GM12878 (cell line): ENCODE measurements at regions not wholly inside any gene's neighbourhood (a gene's known extent, or its start where the extent isn't known, plus 50 kb on each side); places are given as distances from the start of the nearest gene placed in this dataset.

Source experiments
- ATAC-seq: fragments of 200-7000 bp; cut with Tn5 transposase; 3 replicates; pipeline ENCODE4 v1.9.1; 2020; ENCODE audit warnings: mild to moderate bottlenecking, moderate library complexity
- BruUV-seq: library from RNA; stranded (reverse); fragments of 400-500 nt; replicated peaks from 2 replicates; lab custom pipeline; 2021; lab: Mats Ljungman, UMichigan
- CTCF ChIA-PET: fragments of 300-600 bp; sonication (Branson Sonifier 250); formaldehyde crosslinking; extraction: SDS; loops from one replicate; lab custom pipeline; 2021; ENCODE audit warnings: inconsistent platforms; lab: Yijun Ruan, JAX
- POLR2A ChIA-PET: fragments of 350-600 bp; formaldehyde crosslinking; extraction: SDS; loops from one replicate; lab custom pipeline; 2021; ENCODE audit warnings: inconsistent platforms; lab: Charles Lee
- RAD21 ChIA-PET: fragments of 300-600 bp; sonication (Branson Sonifier 250); formaldehyde crosslinking; loops from one replicate; lab custom pipeline; 2023; ENCODE audit warnings: antibody characterized with exemption; ENCODE audit not compliant: unreplicated experiment; lab: Charles Lee
- SMC1A ChIA-PET: fragments of 300-600 bp; sonication (Branson Sonifier 250); formaldehyde crosslinking; loops from one replicate; lab custom pipeline; 2023; ENCODE audit not compliant: unreplicated experiment, uncharacterized antibody; lab: Charles Lee
- DNase-seq: peaks from one replicate; pipeline ENCODE4 v3.0.0-alpha.2; 2011; ENCODE audit warnings: low read depth, low spot score
- FAIRE-seq: peaks from 3 replicates; lab custom pipeline; 2011; peaks lifted over from hg19 to GRCh38; lab: Jason Lieb, UNC
- H2AFZ ChIP-seq: 2 replicates; pipeline ENCODE4 v1.6.0; 2011; ENCODE audit warnings: low read depth, low read length, control low read depth; ENCODE audit not compliant: control insufficient read depth
- H3K27ac ChIP-seq: 2 replicates; pipeline ENCODE4 v1.5.1; 2011; ENCODE audit warnings: control low read depth; ENCODE audit not compliant: control insufficient read depth, insufficient read depth
- H3K27me3 ChIP-seq, 2 experiments: replicated peaks in 1 of 2; 2 replicates each; pipeline versions ENCODE4 v1.6.0 to v1.6.1; 2011; ENCODE audit warnings: low read length in 1 of 2; ENCODE audit not compliant: control insufficient read depth in 2 of 2, insufficient read depth in 2 of 2
- H3K36me3 ChIP-seq, 2 experiments: 2 replicates each; pipeline ENCODE4 v1.5.1; 2011; ENCODE audit warnings: low read length in 1 of 2; ENCODE audit not compliant: control insufficient read depth in 2 of 2, insufficient read depth in 2 of 2
- H3K4me1 ChIP-seq: 2 replicates; pipeline ENCODE4 v1.6.1; 2011; ENCODE audit warnings: mild to moderate bottlenecking, low read length, moderate library complexity, mixed read lengths; ENCODE audit not compliant: control insufficient read depth, insufficient read depth
- H3K4me2 ChIP-seq: 2 replicates; pipeline ENCODE4 v1.6.0; 2011; ENCODE audit warnings: control low read depth; ENCODE audit not compliant: control insufficient read depth, insufficient read depth
- H3K4me3 ChIP-seq: fragments of 200-600 bp; sonication (generic); 2 replicates; pipeline ENCODE4 v1.5.1; 2016
- H3K79me2 ChIP-seq: 2 replicates; pipeline ENCODE4 v1.6.0; 2011; ENCODE audit warnings: low read length; ENCODE audit not compliant: control insufficient read depth, insufficient read depth
- H3K9ac ChIP-seq: 2 replicates; pipeline ENCODE4 v1.8.0; 2011; ENCODE audit warnings: low read length, control low read depth, mixed read lengths; ENCODE audit not compliant: control insufficient read depth, insufficient read depth
- H3K9me3 ChIP-seq: replicated peaks from 3 replicates; pipeline ENCODE4 v1.5.1; 2011; ENCODE audit warnings: mild to moderate bottlenecking, low read length; ENCODE audit not compliant: control insufficient read depth, insufficient read depth
- H4K20me1 ChIP-seq: 2 replicates; pipeline ENCODE4 v1.6.0; 2011; ENCODE audit not compliant: control insufficient read depth, insufficient read depth
- BRCA1 ChIP-seq: IDR thresholded peaks from 2 replicates; pipeline ENCODE4 v1.6.1; 2011; ENCODE audit warnings: low read depth, low read length, improper control_type of control experiment
- FOS ChIP-seq: IDR thresholded peaks from 3 replicates; pipeline ENCODE4 v1.6.1; 2011; ENCODE audit warnings: borderline replicate concordance; ENCODE audit not compliant: insufficient read length; ENCODE audit errors: extremely low read depth
- MTA2 ChIP-seq: fragments of 450-650 bp; IDR thresholded peaks from 2 replicates; pipeline ENCODE4 v1.6.1; 2016; ENCODE audit warnings: low read depth, mild to moderate bottlenecking, moderate library complexity
- NFYA ChIP-seq: IDR thresholded peaks from 2 replicates; pipeline ENCODE4 v1.6.1; 2011; ENCODE audit warnings: low read depth, mild to moderate bottlenecking, low read length, improper control_type of control experiment, borderline replicate concordance
- PAX8 ChIP-seq: fragments of 450-650 bp; IDR thresholded peaks from 2 replicates; pipeline ENCODE4 v1.6.1; 2017; ENCODE audit warnings: mild to moderate bottlenecking, moderate library complexity
- POU2F2 ChIP-seq: IDR thresholded peaks from 3 replicates; pipeline ENCODE4 v1.6.1; 2011; ENCODE audit warnings: low read depth, mild to moderate bottlenecking, low read length, borderline replicate concordance
- WGBS: methylation state at CpG from one replicate; pipeline ENCODE4 v1.1.6; 2016; ENCODE audit warnings: low lambda C conversion rate; ENCODE audit not compliant: insufficient replicate concordance, insufficient coverage; ENCODE audit errors: missing lambda C conversion rate; 5-methylcytosine and 5-hydroxymethylcytosine counted together
- in situ Hi-C: fragments of 300-500 bp; cut with MboI; formaldehyde crosslinking; loops from 9 replicates; pipeline ENCODE4 v1.14.3; 2018; ENCODE audit warnings: mixed read lengths
- intact Hi-C: fragments of 100-400 bp; cut with micrococcal nuclease; formaldehyde crosslinking; loops from one replicate; pipeline ENCODE4 v1.14.2; 2022; ENCODE audit not compliant: unreplicated experiment
- TF ChIP-seq, protein P1 (sequence below): fragments of 450-650 bp; IDR thresholded peaks from 2 replicates; pipeline ENCODE4 v1.6.1; 2017; ENCODE audit warnings: mild to moderate bottlenecking, moderate library complexity
- TF ChIP-seq, protein P2 (sequence below): IDR thresholded peaks from 2 replicates; pipeline ENCODE4 v1.6.1; 2012; ENCODE audit warnings: mild to moderate bottlenecking, low read depth, low read length
- TF ChIP-seq, protein P3 (sequence below): fragments of 450-650 bp; IDR thresholded peaks from 2 replicates; pipeline ENCODE4 v1.6.1; 2017; ENCODE audit warnings: mild to moderate bottlenecking
- TF ChIP-seq, protein P4 (sequence below): IDR thresholded peaks from 2 replicates; pipeline ENCODE4 v1.6.1; 2012; ENCODE audit warnings: low read depth, low read length, improper control_type of control experiment

DNA sequence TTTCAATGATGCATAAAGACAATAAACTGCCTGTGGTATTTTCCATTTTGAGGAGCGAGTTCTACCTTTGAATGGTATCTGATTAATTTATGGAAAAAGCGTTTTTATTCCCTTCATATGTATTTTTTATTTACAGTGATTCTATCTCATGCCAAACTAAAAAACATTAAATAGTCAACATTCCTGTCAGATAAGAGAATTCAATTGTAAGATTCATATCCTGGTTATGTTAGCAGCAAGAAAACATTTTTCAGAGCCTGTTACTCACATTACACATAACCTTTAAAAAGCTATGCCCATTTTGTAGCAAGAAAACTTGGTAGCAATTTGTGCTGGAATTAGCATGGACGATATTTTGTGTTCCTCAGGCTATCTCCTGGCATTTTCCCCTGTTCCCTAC, 55.1 kb upstream of the PRLR start:
- Histone ChIP-seq H3K4me3 (no peak overlapping the region), H3K79me2 (no peaks in the 10 kb centered on the region), H3K9me3 (no peaks in the 10 kb centered on the region), H3K27ac (no peak overlapping the region), H4K20me1 (no peaks in the 10 kb centered on the region), H3K4me2 (no peak overlapping the region), H2AFZ (no peak overlapping the region), H3K27me3 (no peaks in the 10 kb centered on the region), H3K9ac (no peak overlapping the region), H3K4me1 (no peaks in the 10 kb centered on the region), H3K36me3 (no peaks in the 10 kb centered on the region)
- SMC1A ChIA-PET, result interaction anchor here (1.2 kb wide), 1 partner anchor 14 kb away, joined by 3 read pairs; no protein-coding TSS in a partner anchor
- WGBS, result 1% methylated on average over 3 of the region's 3 CpGs
- no peak for DNase-seq
- FAIRE-seq, result no peak
- RAD21 ChIA-PET, result no interaction called here
- no peak for ATAC-seq
- CTCF ChIA-PET, result interaction anchor here (1.0 kb wide), 1 partner anchor 10 kb away, joined by 3 read pairs; no protein-coding TSS in a partner anchor
- TF ChIP-seq POU2F2 (no peak), FOS (no peak), MTA2 (no peak), PAX8 (no peak), BRCA1 (no peak), NFYA (no peak)
- TF ChIP-seq, protein P1, sequence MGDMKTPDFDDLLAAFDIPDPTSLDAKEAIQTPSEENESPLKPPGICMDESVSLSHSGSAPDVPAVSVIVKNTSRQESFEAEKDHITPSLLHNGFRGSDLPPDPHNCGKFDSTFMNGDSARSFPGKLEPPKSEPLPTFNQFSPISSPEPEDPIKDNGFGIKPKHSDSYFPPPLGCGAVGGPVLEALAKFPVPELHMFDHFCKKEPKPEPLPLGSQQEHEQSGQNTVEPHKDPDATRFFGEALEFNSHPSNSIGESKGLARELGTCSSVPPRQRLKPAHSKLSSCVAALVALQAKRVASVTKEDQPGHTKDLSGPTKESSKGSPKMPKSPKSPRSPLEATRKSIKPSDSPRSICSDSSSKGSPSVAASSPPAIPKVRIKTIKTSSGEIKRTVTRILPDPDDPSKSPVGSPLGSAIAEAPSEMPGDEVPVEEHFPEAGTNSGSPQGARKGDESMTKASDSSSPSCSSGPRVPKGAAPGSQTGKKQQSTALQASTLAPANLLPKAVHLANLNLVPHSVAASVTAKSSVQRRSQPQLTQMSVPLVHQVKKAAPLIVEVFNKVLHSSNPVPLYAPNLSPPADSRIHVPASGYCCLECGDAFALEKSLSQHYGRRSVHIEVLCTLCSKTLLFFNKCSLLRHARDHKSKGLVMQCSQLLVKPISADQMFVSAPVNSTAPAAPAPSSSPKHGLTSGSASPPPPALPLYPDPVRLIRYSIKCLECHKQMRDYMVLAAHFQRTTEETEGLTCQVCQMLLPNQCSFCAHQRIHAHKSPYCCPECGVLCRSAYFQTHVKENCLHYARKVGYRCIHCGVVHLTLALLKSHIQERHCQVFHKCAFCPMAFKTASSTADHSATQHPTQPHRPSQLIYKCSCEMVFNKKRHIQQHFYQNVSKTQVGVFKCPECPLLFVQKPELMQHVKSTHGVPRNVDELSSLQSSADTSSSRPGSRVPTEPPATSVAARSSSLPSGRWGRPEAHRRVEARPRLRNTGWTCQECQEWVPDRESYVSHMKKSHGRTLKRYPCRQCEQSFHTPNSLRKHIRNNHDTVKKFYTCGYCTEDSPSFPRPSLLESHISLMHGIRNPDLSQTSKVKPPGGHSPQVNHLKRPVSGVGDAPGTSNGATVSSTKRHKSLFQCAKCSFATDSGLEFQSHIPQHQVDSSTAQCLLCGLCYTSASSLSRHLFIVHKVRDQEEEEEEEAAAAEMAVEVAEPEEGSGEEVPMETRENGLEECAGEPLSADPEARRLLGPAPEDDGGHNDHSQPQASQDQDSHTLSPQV, result no peak
- TF ChIP-seq, protein P2, sequence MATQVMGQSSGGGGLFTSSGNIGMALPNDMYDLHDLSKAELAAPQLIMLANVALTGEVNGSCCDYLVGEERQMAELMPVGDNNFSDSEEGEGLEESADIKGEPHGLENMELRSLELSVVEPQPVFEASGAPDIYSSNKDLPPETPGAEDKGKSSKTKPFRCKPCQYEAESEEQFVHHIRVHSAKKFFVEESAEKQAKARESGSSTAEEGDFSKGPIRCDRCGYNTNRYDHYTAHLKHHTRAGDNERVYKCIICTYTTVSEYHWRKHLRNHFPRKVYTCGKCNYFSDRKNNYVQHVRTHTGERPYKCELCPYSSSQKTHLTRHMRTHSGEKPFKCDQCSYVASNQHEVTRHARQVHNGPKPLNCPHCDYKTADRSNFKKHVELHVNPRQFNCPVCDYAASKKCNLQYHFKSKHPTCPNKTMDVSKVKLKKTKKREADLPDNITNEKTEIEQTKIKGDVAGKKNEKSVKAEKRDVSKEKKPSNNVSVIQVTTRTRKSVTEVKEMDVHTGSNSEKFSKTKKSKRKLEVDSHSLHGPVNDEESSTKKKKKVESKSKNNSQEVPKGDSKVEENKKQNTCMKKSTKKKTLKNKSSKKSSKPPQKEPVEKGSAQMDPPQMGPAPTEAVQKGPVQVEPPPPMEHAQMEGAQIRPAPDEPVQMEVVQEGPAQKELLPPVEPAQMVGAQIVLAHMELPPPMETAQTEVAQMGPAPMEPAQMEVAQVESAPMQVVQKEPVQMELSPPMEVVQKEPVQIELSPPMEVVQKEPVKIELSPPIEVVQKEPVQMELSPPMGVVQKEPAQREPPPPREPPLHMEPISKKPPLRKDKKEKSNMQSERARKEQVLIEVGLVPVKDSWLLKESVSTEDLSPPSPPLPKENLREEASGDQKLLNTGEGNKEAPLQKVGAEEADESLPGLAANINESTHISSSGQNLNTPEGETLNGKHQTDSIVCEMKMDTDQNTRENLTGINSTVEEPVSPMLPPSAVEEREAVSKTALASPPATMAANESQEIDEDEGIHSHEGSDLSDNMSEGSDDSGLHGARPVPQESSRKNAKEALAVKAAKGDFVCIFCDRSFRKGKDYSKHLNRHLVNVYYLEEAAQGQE, result no peak
- TF ChIP-seq, protein P3, sequence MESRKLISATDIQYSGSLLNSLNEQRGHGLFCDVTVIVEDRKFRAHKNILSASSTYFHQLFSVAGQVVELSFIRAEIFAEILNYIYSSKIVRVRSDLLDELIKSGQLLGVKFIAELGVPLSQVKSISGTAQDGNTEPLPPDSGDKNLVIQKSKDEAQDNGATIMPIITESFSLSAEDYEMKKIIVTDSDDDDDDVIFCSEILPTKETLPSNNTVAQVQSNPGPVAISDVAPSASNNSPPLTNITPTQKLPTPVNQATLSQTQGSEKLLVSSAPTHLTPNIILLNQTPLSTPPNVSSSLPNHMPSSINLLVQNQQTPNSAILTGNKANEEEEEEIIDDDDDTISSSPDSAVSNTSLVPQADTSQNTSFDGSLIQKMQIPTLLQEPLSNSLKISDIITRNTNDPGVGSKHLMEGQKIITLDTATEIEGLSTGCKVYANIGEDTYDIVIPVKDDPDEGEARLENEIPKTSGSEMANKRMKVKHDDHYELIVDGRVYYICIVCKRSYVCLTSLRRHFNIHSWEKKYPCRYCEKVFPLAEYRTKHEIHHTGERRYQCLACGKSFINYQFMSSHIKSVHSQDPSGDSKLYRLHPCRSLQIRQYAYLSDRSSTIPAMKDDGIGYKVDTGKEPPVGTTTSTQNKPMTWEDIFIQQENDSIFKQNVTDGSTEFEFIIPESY, result no peak
- TF ChIP-seq, protein P4, sequence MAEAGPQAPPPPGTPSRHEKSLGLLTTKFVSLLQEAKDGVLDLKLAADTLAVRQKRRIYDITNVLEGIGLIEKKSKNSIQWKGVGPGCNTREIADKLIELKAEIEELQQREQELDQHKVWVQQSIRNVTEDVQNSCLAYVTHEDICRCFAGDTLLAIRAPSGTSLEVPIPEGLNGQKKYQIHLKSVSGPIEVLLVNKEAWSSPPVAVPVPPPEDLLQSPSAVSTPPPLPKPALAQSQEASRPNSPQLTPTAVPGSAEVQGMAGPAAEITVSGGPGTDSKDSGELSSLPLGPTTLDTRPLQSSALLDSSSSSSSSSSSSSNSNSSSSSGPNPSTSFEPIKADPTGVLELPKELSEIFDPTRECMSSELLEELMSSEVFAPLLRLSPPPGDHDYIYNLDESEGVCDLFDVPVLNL, result no peak
- intact Hi-C loops (no loop called here), in situ Hi-C loops (no loop called here)
- POLR2A ChIA-PET, result no interaction called here
- no TSS peak for BruUV-seq
